Uterus (tissue), 3 donors: ENCODE measurements at regions not wholly inside any gene's neighbourhood (a gene's known extent, or its start where the extent isn't known, plus 50 kb on each side); places are given as distances from the start of the nearest gene placed in this dataset.

ENCODE experiments used
- DNase-seq, 2 donors: peaks; one replicate each; pipeline ENCODE4 v3.0.0-alpha.2; 2019 to 2020
- H3K27ac ChIP-seq, 2 donors: fragments of 200-600 bp; sonication (generic); 1 replicate in 1 of 2; 2 replicates in 1 of 2; pipeline ENCODE4 v1.5.1; 2016 to 2018
- H3K27me3 ChIP-seq, 2 donors: fragments of 200-600 bp; sonication (generic); one replicate each; pipeline ENCODE4 v1.5.1; 2018 to 2019; ENCODE audit warnings: control low read depth in 1 of 2
- H3K36me3 ChIP-seq, 2 donors: fragments of 200-600 bp; sonication (generic); one replicate each; pipeline ENCODE4 v1.5.1; 2019; ENCODE audit warnings: control low read depth in 1 of 2
- H3K4me1 ChIP-seq, 2 donors: fragments of 200-600 bp; sonication (generic); one replicate each; pipeline ENCODE4 v1.5.1; 2018 to 2019; ENCODE audit warnings: control low read depth in 1 of 2
- H3K4me3 ChIP-seq, 2 donors: fragments of 200-600 bp; sonication (generic); 1 replicate in 1 of 2; 2 replicates in 1 of 2; pipeline ENCODE4 v1.5.1; 2018 to 2019; ENCODE audit warnings: mild to moderate bottlenecking in 1 of 2
- H3K9me3 ChIP-seq, 2 donors: fragments of 200-600 bp; sonication (generic); one replicate each; pipeline ENCODE4 v1.5.1; 2019; ENCODE audit warnings: control low read depth in 1 of 2
- CTCF ChIP-seq, 4 experiments: fragments of 200-600 bp in 2 of 4; fragments of 450-650 bp in 2 of 4; sonication (generic) in 2 of 4; IDR thresholded peaks; one replicate each; pipeline ENCODE4 v1.5.1; 2016 to 2019; ENCODE audit warnings: antibody characterized with exemption in 4 of 4, mild to moderate bottlenecking in 2 of 4, moderate library complexity in 1 of 4
- POLR2A ChIP-seq, 2 donors: fragments of 450-650 bp; IDR thresholded peaks; one replicate each; pipeline ENCODE4 v1.6.1; 2016; ENCODE audit warnings: antibody characterized with exemption in 2 of 2, mild to moderate bottlenecking in 1 of 2, moderate library complexity in 1 of 2
- intact Hi-C: fragments of 100-400 bp; cut with DNase I; formaldehyde crosslinking; loops from one replicate; pipeline ENCODE4 v1.15.1; 2023; ENCODE audit warnings: low total_unique reads
- donor health status: DM: yes; HTN: yes; CAD: no.

- H3K27ac ChIP-seq = no peak overlapping the region
- H3K36me3 ChIP-seq = no peaks in the 10 kb centered on the region
- TF ChIP-seq POLR2A (IDR thresholded peaks at IDR 0.05) (no peak), CTCF (IDR thresholded peaks at IDR 0.05) (no peak)
- H3K9me3 ChIP-seq = no peaks in the 10 kb centered on the region
- H3K4me1 ChIP-seq = no peaks in the 10 kb centered on the region
- no peak overlapping the region for H3K4me3 ChIP-seq
- no peaks in the 10 kb centered on the region for H3K27me3 ChIP-seq
- DNase-seq = no peak
- intact Hi-C loops = no loop called here
Observed at GRCh38 chr15:48060396-48060795, 60.4 kb upstream of the SLC24A5 start.

GRCh38 chr15:48061605-48062004 is 59.2 kb upstream of the SLC24A5 start:
- intact Hi-C loops = no loop called here
- H3K9me3 ChIP-seq = no peaks in the 10 kb centered on the region
- H3K27me3 ChIP-seq = no peaks in the 10 kb centered on the region
- DNase-seq = no peak
- H3K27ac ChIP-seq = no peak overlapping the region
- H3K36me3 ChIP-seq = no peaks in the 10 kb centered on the region
- TF ChIP-seq POLR2A (IDR thresholded peaks at IDR 0.05) (no peak), CTCF (IDR thresholded peaks at IDR 0.05) (no peak)
- no peaks in the 10 kb centered on the region for H3K4me1 ChIP-seq
- no peak overlapping the region for H3K4me3 ChIP-seq

- Histone ChIP-seq H3K27me3 (no peaks in the 10 kb centered on the region), H3K4me1 (no peaks in the 10 kb centered on the region), H3K27ac (no peak overlapping the region), H3K36me3 (no peaks in the 10 kb centered on the region), H3K4me3 (no peak overlapping the region), H3K9me3 (no peaks in the 10 kb centered on the region)
- TF ChIP-seq CTCF (IDR thresholded peaks at IDR 0.05) (no peak), POLR2A (IDR thresholded peaks at IDR 0.05) (no peak)
- intact Hi-C loops = no loop called here
- DNase-seq = no peak
Observed at GRCh38 chr15:48062148-48062872, 58.5 kb upstream of the SLC24A5 start.

- TF ChIP-seq POLR2A (IDR thresholded peaks at IDR 0.05) = no peak
- no peak for TF ChIP-seq CTCF (IDR thresholded peaks at IDR 0.05)
- H3K4me3 ChIP-seq = no peak overlapping the region
- DNase-seq = no peak
- intact Hi-C loops = no loop called here
- no peaks in the 10 kb centered on the region for H3K36me3 ChIP-seq
- no peaks in the 10 kb centered on the region for H3K27me3 ChIP-seq
- H3K9me3 ChIP-seq = no peaks in the 10 kb centered on the region
- H3K4me1 ChIP-seq = no peaks in the 10 kb centered on the region
- no peak overlapping the region for H3K27ac ChIP-seq
Observed at GRCh38 chr15:48063411-48063985, 57.3 kb upstream of the SLC24A5 start.

- Histone ChIP-seq H3K27ac (no peak overlapping the region), H3K27me3 (no peaks in the 10 kb centered on the region), H3K4me1 (no peaks in the 10 kb centered on the region), H3K36me3 (no peaks in the 10 kb centered on the region), H3K4me3 (no peak overlapping the region), H3K9me3 (no peaks in the 10 kb centered on the region)
- no peak for TF ChIP-seq POLR2A (IDR thresholded peaks at IDR 0.05)
- no peak for TF ChIP-seq CTCF (IDR thresholded peaks at IDR 0.05)
- DNase-seq = no peak
- intact Hi-C loops = no loop called here
Observed at GRCh38 chr15:48064421-48064820, 56.4 kb upstream of the SLC24A5 start.
